Medulla oblongata (tissue), 1 donor: ENCODE measurements at regions not wholly inside any gene's neighbourhood (a gene's known extent, or its start where the extent isn't known, plus 50 kb on each side); places are given as distances from the start of the nearest gene placed in this dataset.
"Not testable (repeated sequence)": the region's sequence is repeated elsewhere in the genome, so short reads cannot be mapped to it uniquely, and the experiment has no call there.

ENCODE experiments used
- DNase-seq: peaks from one replicate; pipeline ENCODE4 v3.0.0-alpha.2; 2015; ENCODE audit errors: extremely low spot score

- DNase-seq = no peak
Measured at GRCh38 chr14:104249706-104250105, 111.3 kb downstream of the KIF26A start.

GRCh38 chr14:104250175-104250574 lies 111.8 kb downstream of the KIF26A start:
- DNase-seq = no peak

GRCh38 chr14:104252256-104253215 lies 114.1 kb downstream of the KIF26A start:
- no peak for DNase-seq

DNA sequence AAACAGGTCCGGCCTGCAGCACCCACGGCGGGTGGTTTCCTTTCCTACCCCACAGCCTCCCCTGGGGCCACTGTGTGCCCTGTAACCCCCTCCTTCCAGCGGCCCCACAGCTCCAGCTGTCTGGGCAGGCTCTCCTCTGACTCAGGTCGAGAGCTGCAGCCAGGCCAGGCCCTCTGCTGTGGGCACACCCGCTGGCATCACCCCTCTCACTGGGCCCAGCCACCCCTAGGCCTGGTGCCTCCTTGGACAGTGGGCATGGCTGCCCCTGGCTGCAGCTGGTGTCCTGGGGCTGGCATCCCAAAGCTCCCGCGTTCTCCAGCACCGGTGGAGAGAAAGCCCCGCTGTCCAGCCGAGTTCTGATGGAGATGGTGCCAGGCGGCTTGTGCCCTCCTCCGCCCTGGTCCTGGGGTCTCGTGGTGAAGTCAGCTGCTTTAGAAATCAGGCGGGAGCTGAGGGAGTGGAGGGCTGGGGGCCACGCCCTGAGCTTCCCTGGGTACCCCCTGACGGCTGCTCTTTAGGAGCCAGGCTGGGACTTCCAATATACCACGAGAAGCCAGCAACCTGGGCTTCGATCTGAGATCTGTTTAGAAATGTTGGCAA lies 114.9 kb downstream of the KIF26A start:
- no peak for DNase-seq

DNA sequence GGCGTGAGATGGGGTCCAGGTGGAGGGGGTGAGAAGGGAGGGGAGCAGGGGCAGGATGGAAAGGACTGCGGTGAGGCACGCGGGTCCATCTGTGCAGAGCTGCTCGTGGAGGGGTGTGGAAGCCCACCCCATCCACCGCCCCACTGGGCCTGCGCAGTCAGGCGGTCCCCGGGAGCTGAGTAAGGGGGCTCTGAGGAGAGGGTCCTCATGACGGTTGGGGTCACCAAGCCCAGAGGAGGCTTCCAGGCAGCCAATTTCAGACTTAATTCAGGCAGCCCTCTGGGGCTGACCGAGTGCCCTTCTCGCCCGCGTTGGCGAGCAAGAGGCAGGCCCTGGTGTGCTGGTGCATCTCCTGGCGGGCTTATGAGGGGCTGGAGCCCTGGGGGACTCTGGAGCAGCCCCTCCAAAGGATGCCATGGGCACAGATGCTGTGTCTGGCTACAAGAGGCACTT lies 115.5 kb downstream of the KIF26A start:
- no peak for DNase-seq

GRCh38 chr14:104254735-104255400 lies 116.5 kb downstream of the KIF26A start:
- DNase-seq = no peak

DNA sequence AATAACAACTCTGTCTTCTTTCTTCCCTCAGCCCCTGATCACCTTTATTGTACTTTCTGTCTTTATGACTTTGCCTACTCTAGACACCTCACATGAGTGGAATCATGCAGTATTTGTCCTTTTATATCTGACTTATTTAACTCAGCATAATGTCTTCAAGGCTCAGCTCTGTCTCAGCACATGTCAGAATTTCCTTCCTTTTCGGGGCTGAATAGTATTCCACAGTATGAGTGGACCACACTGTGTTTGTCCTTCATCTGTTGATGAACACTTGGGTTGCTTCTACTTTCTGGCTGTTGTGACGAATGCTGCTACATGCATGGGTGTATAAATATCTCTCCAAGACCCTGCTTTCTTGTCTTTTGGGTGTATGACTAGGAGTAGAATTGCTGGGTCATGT lies 117.6 kb downstream of the KIF26A start:
- no peak for DNase-seq

DNA sequence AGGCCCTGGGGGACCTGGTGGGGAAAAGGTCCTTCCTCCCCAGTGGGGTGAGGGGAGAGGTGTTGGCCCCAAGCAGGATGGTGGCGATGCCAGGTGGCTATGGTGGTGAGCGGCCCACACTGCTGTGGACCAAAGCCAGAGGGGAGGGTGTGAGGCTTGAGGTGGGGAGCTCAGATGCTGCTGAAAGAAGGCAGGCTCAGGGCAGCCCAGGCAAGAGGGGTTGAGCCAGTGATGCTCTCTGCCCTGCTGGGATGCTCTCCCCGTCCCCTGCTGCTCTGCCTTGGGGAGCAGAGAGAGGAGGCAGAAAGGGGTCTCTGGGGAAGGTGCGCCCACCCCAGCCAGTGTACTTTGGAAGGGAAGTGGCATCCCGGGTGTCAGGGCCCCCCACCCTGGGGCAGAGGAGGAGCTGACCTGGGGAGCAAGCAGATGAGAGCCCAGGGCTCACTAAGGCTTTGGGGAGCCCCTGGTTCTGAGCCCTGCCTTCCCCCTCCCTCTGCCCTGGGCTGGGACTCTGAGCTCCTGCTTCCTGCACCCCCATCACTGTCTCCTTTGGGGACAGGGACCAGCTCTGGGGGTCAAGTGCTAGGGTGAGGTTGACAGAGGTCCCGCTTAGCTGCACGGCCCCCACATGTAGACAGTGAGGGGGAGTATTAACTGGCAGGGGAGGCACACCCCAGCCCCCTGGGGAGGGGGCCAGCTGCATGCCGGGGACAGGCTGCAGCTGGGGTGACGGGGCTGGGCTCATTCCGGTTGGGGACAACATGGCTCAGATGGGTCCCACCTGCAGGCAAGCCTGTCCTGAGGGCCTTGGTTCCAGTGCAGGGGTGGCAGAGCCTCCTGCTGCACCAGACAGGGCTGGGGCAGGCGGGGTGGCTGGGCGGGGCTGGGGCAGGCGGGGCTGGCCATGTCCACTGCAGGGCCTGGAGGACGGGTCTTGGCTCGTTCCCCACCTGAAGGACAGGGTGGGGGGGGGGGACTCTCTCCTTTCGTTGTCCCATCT lies 124.4 kb downstream of the KIF26A start:
- DNase-seq = no peak

- DNase-seq = no peak
Measured at GRCh38 chr14:104263675-104264358, 125.4 kb downstream of the KIF26A start.

GRCh38 chr14:104264495-104265265 lies 126.3 kb downstream of the KIF26A start:
- no peak for DNase-seq

- DNase-seq = no peak
Measured at GRCh38 chr14:104265918-104266630, 127.7 kb downstream of the KIF26A start.

- no peak for DNase-seq
Measured at GRCh38 chr14:104266631-104267575, 128.5 kb downstream of the KIF26A start.

GRCh38 chr14:104267895-104268294 lies 129.5 kb downstream of the KIF26A start:
- no peak for DNase-seq

- DNase-seq = no peak
Measured at GRCh38 chr14:104268295-104268694, 129.9 kb downstream of the KIF26A start.

- no peak for DNase-seq
Measured at GRCh38 chr14:104268725-104269436, 130.5 kb downstream of the KIF26A start.

DNA sequence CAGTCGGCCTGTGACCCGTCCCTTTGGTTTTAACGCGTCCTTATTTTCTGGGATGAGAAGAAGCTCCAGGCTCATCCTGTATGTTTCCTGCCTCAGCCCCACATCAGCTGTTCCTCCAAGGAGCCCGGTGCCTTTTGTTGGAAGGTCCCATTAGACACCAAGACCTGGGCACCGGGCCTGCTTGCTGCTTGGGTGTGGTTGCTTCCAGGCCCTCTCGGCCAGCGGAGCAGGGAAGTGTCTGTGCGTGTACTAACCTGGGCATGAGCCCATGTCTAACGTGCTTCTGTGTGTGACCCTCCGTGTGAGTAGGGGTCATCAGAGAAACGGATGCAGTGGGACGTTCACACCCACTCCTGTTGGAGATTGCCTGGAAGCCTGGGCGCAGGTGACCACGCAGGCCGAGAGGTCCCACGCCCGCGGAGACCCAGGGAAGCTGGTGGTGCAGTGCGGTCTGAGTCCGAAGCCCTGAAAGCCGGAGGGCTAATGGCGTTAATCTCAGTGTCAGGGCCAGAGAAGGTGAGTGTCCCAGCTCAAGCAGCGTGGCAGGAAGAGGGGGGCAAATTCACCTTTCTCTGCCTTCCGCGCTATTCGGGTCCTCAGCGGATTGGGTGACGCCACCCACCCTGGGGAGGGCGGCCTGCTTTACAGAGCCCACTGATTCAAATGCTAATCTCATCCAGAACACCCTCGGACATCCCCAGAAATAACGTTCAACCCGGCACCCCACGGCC lies 131.3 kb downstream of the KIF26A start:
- not testable (repeated sequence) for DNase-seq

- no peak for DNase-seq
Measured at GRCh38 chr14:104271391-104271790, 133.0 kb downstream of the KIF26A start.
